Mesendoderm (in vitro differentiated cells): ENCODE measurements at regions not wholly inside any gene's neighbourhood (a gene's known extent, or its start where the extent isn't known, plus 50 kb on each side); places are given as distances from the start of the nearest gene placed in this dataset.

Experiments used
- DNase-seq: peaks from one replicate; pipeline ENCODE4 v3.0.0; 2013
- H2AK5ac ChIP-seq: 2 replicates; pipeline ENCODE4 v1.6.1; 2013; ENCODE audit warnings: low read length, inconsistent platforms
- H2BK120ac ChIP-seq: 2 replicates; pipeline ENCODE4 v1.6.1; 2013; ENCODE audit warnings: low read depth, mild to moderate bottlenecking, low read length, moderate library complexity, mixed read lengths
- H2BK15ac ChIP-seq: replicated peaks from 2 replicates; pipeline ENCODE4 v1.6.1; 2013; ENCODE audit warnings: low read depth, mild to moderate bottlenecking, moderate library complexity
- H2BK5ac ChIP-seq: 2 replicates; pipeline ENCODE4 v1.6.1; 2013; ENCODE audit warnings: low read length, inconsistent platforms
- H3K18ac ChIP-seq: 2 replicates; pipeline ENCODE4 v1.6.1; 2013; ENCODE audit warnings: mild to moderate bottlenecking, low read length, mixed read lengths
- H3K23ac ChIP-seq: one replicate; pipeline ENCODE4 v1.6.1; 2013; ENCODE audit warnings: low read length
- H3K27ac ChIP-seq: 2 replicates; pipeline ENCODE4 v1.5.1; 2013; ENCODE audit warnings: low read depth, mild to moderate bottlenecking, inconsistent platforms, low read length, moderate library complexity
- H3K27me3 ChIP-seq: 2 replicates; pipeline ENCODE4 v1.6.1; 2013; ENCODE audit warnings: low read length, control low read depth, mild to moderate bottlenecking, inconsistent platforms; ENCODE audit not compliant: insufficient read depth, poor library complexity
- H3K36me3 ChIP-seq: 2 replicates; pipeline ENCODE4 v1.6.1; 2013; ENCODE audit warnings: low read length, inconsistent platforms; ENCODE audit not compliant: control insufficient read depth, insufficient read depth
- H3K4ac ChIP-seq: one replicate; pipeline ENCODE4 v1.6.1; 2013; ENCODE audit warnings: low read depth, mild to moderate bottlenecking, low read length, moderate library complexity
- H3K4me1 ChIP-seq: 2 replicates; pipeline ENCODE4 v1.6.1; 2013; ENCODE audit warnings: low read depth, low read length, inconsistent platforms; ENCODE audit not compliant: control insufficient read depth
- H3K4me2 ChIP-seq: 2 replicates; pipeline ENCODE4 v1.6.1; 2013; ENCODE audit warnings: low read length
- H3K4me3 ChIP-seq: 2 replicates; pipeline ENCODE4 v1.5.1; 2013; ENCODE audit warnings: mild to moderate bottlenecking, low read length
- H3K56ac ChIP-seq: one replicate; pipeline ENCODE4 v1.6.1; 2013; ENCODE audit warnings: low read length
- H3K79me1 ChIP-seq: 2 replicates; pipeline ENCODE4 v1.6.1; 2013; ENCODE audit warnings: low read length, inconsistent platforms
- H3K79me2 ChIP-seq: 2 replicates; pipeline ENCODE4 v1.6.1; 2013; ENCODE audit warnings: mild to moderate bottlenecking, low read length; ENCODE audit not compliant: control insufficient read depth, insufficient read depth
- H3K9ac ChIP-seq: 2 replicates; pipeline ENCODE4 v1.6.1; 2013; ENCODE audit warnings: low read length, inconsistent platforms
- H4K5ac ChIP-seq: one replicate; pipeline ENCODE4 v1.6.1; 2013; ENCODE audit warnings: low read length
- H4K8ac ChIP-seq: one replicate; pipeline ENCODE4 v1.6.1; 2013; ENCODE audit warnings: low read depth, mild to moderate bottlenecking, control low read depth, low read length, moderate library complexity
- WGBS: extraction: QIAGEN DNeasy Blood & Tissue Kit; methylation state at CpG from one replicate; pipeline ENCODE4 v1.1.7; 2013; ENCODE audit warnings: low lambda C conversion rate, missing lambda C conversion rate; ENCODE audit not compliant: insufficient coverage; ENCODE audit errors: extremely low coverage; 5-methylcytosine and 5-hydroxymethylcytosine counted together

- H3K56ac ChIP-seq = no peak overlapping the region
- H2BK15ac ChIP-seq = no peak overlapping the region
- no peaks in the 10 kb centered on the region for H3K27me3 ChIP-seq
- no peaks in the 10 kb centered on the region for H3K79me1 ChIP-seq
- no peak overlapping the region for H2BK5ac ChIP-seq
- no peak overlapping the region for H3K4me2 ChIP-seq
- H3K23ac ChIP-seq = no peak overlapping the region
- H4K8ac ChIP-seq = no peak overlapping the region
- H3K79me2 ChIP-seq = no peaks in the 10 kb centered on the region
- no peak overlapping the region for H4K5ac ChIP-seq
- H2BK120ac ChIP-seq = no peak overlapping the region
- no peaks in the 10 kb centered on the region for H3K4me1 ChIP-seq
- no peak overlapping the region for H2AK5ac ChIP-seq
- no peak overlapping the region for H3K18ac ChIP-seq
- WGBS = no CpG with 5 or more reads among the region's 3 CpGs
- no peak overlapping the region for H3K9ac ChIP-seq
- H3K36me3 ChIP-seq = no peaks in the 10 kb centered on the region
- H3K4me3 ChIP-seq = no peak overlapping the region
- no peak overlapping the region for H3K4ac ChIP-seq
- DNase-seq = no peak
- H3K27ac ChIP-seq = no peak overlapping the region
These were observed 118.9 kb upstream of the ARRDC4 start for GRCh38 chr15:97841558-97841957.

- DNase-seq = peak; percentile 5
- Histone ChIP-seq H3K4me1 (no peaks in the 10 kb centered on the region), H2AK5ac (no peak overlapping the region), H3K79me1 (no peaks in the 10 kb centered on the region), H2BK120ac (no peak overlapping the region), H3K23ac (no peak overlapping the region), H2BK15ac (no peak overlapping the region), H3K9ac (no peak overlapping the region), H4K8ac (no peak overlapping the region), H3K27me3 (no peaks in the 10 kb centered on the region), H2BK5ac (no peak overlapping the region), H3K4me3 (no peak overlapping the region), H3K79me2 (no peaks in the 10 kb centered on the region), H3K36me3 (no peaks in the 10 kb centered on the region), H3K4ac (no peak overlapping the region), H4K5ac (no peak overlapping the region), H3K27ac (no peak overlapping the region), H3K18ac (no peak overlapping the region), H3K56ac (no peak overlapping the region), H3K4me2 (no peak overlapping the region)
- WGBS = no CpG with 5 or more reads among the region's 6 CpGs
These were observed 111.3 kb upstream of the ARRDC4 start for GRCh38 chr15:97849183-97849582.

GRCh38 chr15:97858296-97858695, 102.2 kb upstream of the ARRDC4 start:
- H3K18ac ChIP-seq = no peak overlapping the region
- WGBS = no CpG with 5 or more reads among the region's 2 CpGs

GRCh38 chr15:97861529-97862260, 98.8 kb upstream of the ARRDC4 start:
- no peak overlapping the region for H3K18ac ChIP-seq
- no CpG with 5 or more reads among the region's 2 CpGs for WGBS
- no peaks in the 10 kb centered on the region for H3K79me1 ChIP-seq
- H2BK15ac ChIP-seq = no peak overlapping the region
- H3K27ac ChIP-seq = no peak overlapping the region
- no peak overlapping the region for H2AK5ac ChIP-seq
- no peak overlapping the region for H4K5ac ChIP-seq
- no peak overlapping the region for H3K4me2 ChIP-seq
- no peak for DNase-seq
- H2BK5ac ChIP-seq = no peak overlapping the region
- H2BK120ac ChIP-seq = no peak overlapping the region
- no peak overlapping the region for H3K4ac ChIP-seq
- H3K56ac ChIP-seq = no peak overlapping the region
- no peaks in the 10 kb centered on the region for H3K79me2 ChIP-seq
- no peak overlapping the region for H3K9ac ChIP-seq
- no peaks in the 10 kb centered on the region for H3K36me3 ChIP-seq
- no peaks in the 10 kb centered on the region for H3K27me3 ChIP-seq
- no peak overlapping the region for H3K4me3 ChIP-seq
- no peak overlapping the region for H4K8ac ChIP-seq
- no peaks in the 10 kb centered on the region for H3K4me1 ChIP-seq
- no peak overlapping the region for H3K23ac ChIP-seq

More at GRCh38 chr15:97858296-97858695, 102.2 kb upstream of the ARRDC4 start:
- Histone ChIP-seq H3K4me1 (no peaks in the 10 kb centered on the region), H3K27me3 (no peaks in the 10 kb centered on the region), H4K5ac (no peak overlapping the region), H3K36me3 (no peaks in the 10 kb centered on the region), H2BK120ac (no peak overlapping the region), H4K8ac (no peak overlapping the region), H3K79me2 (no peaks in the 10 kb centered on the region), H3K4ac (no peak overlapping the region), H3K79me1 (no peaks in the 10 kb centered on the region), H2AK5ac (no peak overlapping the region), H2BK5ac (no peak overlapping the region), H3K9ac (no peak overlapping the region), H2BK15ac (no peak overlapping the region), H3K4me2 (no peak overlapping the region), H3K27ac (no peak overlapping the region), H3K4me3 (no peak overlapping the region), H3K23ac (no peak overlapping the region), H3K56ac (no peak overlapping the region)
- DNase-seq = no peak

- no peaks in the 10 kb centered on the region for H3K27me3 ChIP-seq
- H4K5ac ChIP-seq = no peak overlapping the region
- no peak overlapping the region for H2BK120ac ChIP-seq
- no peak for DNase-seq
- H2AK5ac ChIP-seq = no peak overlapping the region
- no peak overlapping the region for H3K4ac ChIP-seq
- H3K27ac ChIP-seq = no peak overlapping the region
- no peaks in the 10 kb centered on the region for H3K79me1 ChIP-seq
- H3K4me2 ChIP-seq = no peak overlapping the region
- H3K36me3 ChIP-seq = no peaks in the 10 kb centered on the region
- no peak overlapping the region for H3K9ac ChIP-seq
- H3K56ac ChIP-seq = no peak overlapping the region
- no peaks in the 10 kb centered on the region for H3K79me2 ChIP-seq
- H3K4me3 ChIP-seq = no peak overlapping the region
- no peak overlapping the region for H3K18ac ChIP-seq
- no peak overlapping the region for H2BK15ac ChIP-seq
- H3K4me1 ChIP-seq = no peaks in the 10 kb centered on the region
- WGBS = no CpG with 5 or more reads among the region's 9 CpGs
- no peak overlapping the region for H3K23ac ChIP-seq
- H4K8ac ChIP-seq = no peak overlapping the region
- H2BK5ac ChIP-seq = no peak overlapping the region
These were observed 93.5 kb upstream of the ARRDC4 start for GRCh38 chr15:97866959-97867358.

- H2AK5ac ChIP-seq = no peak overlapping the region
- no peak overlapping the region for H4K5ac ChIP-seq
- WGBS = no CpG with 5 or more reads among the region's 4 CpGs
- no peak overlapping the region for H3K4ac ChIP-seq
- H4K8ac ChIP-seq = no peak overlapping the region
- no peaks in the 10 kb centered on the region for H3K4me1 ChIP-seq
- H2BK120ac ChIP-seq = no peak overlapping the region
- H3K79me1 ChIP-seq = no peaks in the 10 kb centered on the region
- no peak overlapping the region for H2BK5ac ChIP-seq
- H3K4me3 ChIP-seq = no peak overlapping the region
- H3K36me3 ChIP-seq = no peaks in the 10 kb centered on the region
- no peak overlapping the region for H3K27ac ChIP-seq
- H3K27me3 ChIP-seq = no peaks in the 10 kb centered on the region
- no peak overlapping the region for H3K9ac ChIP-seq
- no peak overlapping the region for H3K4me2 ChIP-seq
- no peak overlapping the region for H2BK15ac ChIP-seq
- no peak overlapping the region for H3K56ac ChIP-seq
- H3K18ac ChIP-seq = no peak overlapping the region
- H3K79me2 ChIP-seq = no peaks in the 10 kb centered on the region
- no peak for DNase-seq
- H3K23ac ChIP-seq = no peak overlapping the region
These were observed 92.6 kb upstream of the ARRDC4 start for GRCh38 chr15:97867870-97868269.
